GM12878 (cell line): ENCODE measurements at regions not wholly inside any gene's neighbourhood (a gene's known extent, or its start where the extent isn't known, plus 50 kb on each side); places are given as distances from the start of the nearest gene placed in this dataset.

Experiments
- ATAC-seq: fragments of 200-7000 bp; cut with Tn5 transposase; 3 replicates; pipeline ENCODE4 v1.9.1; 2020; ENCODE audit warnings: mild to moderate bottlenecking, moderate library complexity
- BruUV-seq: library from RNA; stranded (reverse); fragments of 400-500 nt; replicated peaks from 2 replicates; lab custom pipeline; 2021; lab: Mats Ljungman, UMichigan
- CTCF ChIA-PET: fragments of 300-600 bp; sonication (Branson Sonifier 250); formaldehyde crosslinking; extraction: SDS; loops from one replicate; lab custom pipeline; 2021; ENCODE audit warnings: inconsistent platforms; lab: Yijun Ruan, JAX
- POLR2A ChIA-PET: fragments of 350-600 bp; formaldehyde crosslinking; extraction: SDS; loops from one replicate; lab custom pipeline; 2021; ENCODE audit warnings: inconsistent platforms; lab: Charles Lee
- RAD21 ChIA-PET: fragments of 300-600 bp; sonication (Branson Sonifier 250); formaldehyde crosslinking; loops from one replicate; lab custom pipeline; 2023; ENCODE audit warnings: antibody characterized with exemption; ENCODE audit not compliant: unreplicated experiment; lab: Charles Lee
- SMC1A ChIA-PET: fragments of 300-600 bp; sonication (Branson Sonifier 250); formaldehyde crosslinking; loops from one replicate; lab custom pipeline; 2023; ENCODE audit not compliant: unreplicated experiment, uncharacterized antibody; lab: Charles Lee
- DNase-seq: peaks from one replicate; pipeline ENCODE4 v3.0.0-alpha.2; 2011; ENCODE audit warnings: low read depth, low spot score
- FAIRE-seq: peaks from 3 replicates; lab custom pipeline; 2011; peaks lifted over from hg19 to GRCh38; lab: Jason Lieb, UNC
- H2AFZ ChIP-seq: 2 replicates; pipeline ENCODE4 v1.6.0; 2011; ENCODE audit warnings: low read depth, low read length, control low read depth; ENCODE audit not compliant: control insufficient read depth
- H3K27ac ChIP-seq: 2 replicates; pipeline ENCODE4 v1.5.1; 2011; ENCODE audit warnings: control low read depth; ENCODE audit not compliant: control insufficient read depth, insufficient read depth
- H3K27me3 ChIP-seq, 2 experiments: replicated peaks in 1 of 2; 2 replicates each; pipeline versions ENCODE4 v1.6.0 to v1.6.1; 2011; ENCODE audit warnings: low read length in 1 of 2; ENCODE audit not compliant: control insufficient read depth in 2 of 2, insufficient read depth in 2 of 2
- H3K36me3 ChIP-seq, 2 experiments: 2 replicates each; pipeline ENCODE4 v1.5.1; 2011; ENCODE audit warnings: low read length in 1 of 2; ENCODE audit not compliant: control insufficient read depth in 2 of 2, insufficient read depth in 2 of 2
- H3K4me1 ChIP-seq: 2 replicates; pipeline ENCODE4 v1.6.1; 2011; ENCODE audit warnings: mild to moderate bottlenecking, low read length, moderate library complexity, mixed read lengths; ENCODE audit not compliant: control insufficient read depth, insufficient read depth
- H3K4me2 ChIP-seq: 2 replicates; pipeline ENCODE4 v1.6.0; 2011; ENCODE audit warnings: control low read depth; ENCODE audit not compliant: control insufficient read depth, insufficient read depth
- H3K4me3 ChIP-seq: fragments of 200-600 bp; sonication (generic); 2 replicates; pipeline ENCODE4 v1.5.1; 2016
- H3K79me2 ChIP-seq: 2 replicates; pipeline ENCODE4 v1.6.0; 2011; ENCODE audit warnings: low read length; ENCODE audit not compliant: control insufficient read depth, insufficient read depth
- H3K9ac ChIP-seq: 2 replicates; pipeline ENCODE4 v1.8.0; 2011; ENCODE audit warnings: low read length, control low read depth, mixed read lengths; ENCODE audit not compliant: control insufficient read depth, insufficient read depth
- H3K9me3 ChIP-seq: replicated peaks from 3 replicates; pipeline ENCODE4 v1.5.1; 2011; ENCODE audit warnings: mild to moderate bottlenecking, low read length; ENCODE audit not compliant: control insufficient read depth, insufficient read depth
- H4K20me1 ChIP-seq: 2 replicates; pipeline ENCODE4 v1.6.0; 2011; ENCODE audit not compliant: control insufficient read depth, insufficient read depth
- WGBS: methylation state at CpG from one replicate; pipeline ENCODE4 v1.1.6; 2016; ENCODE audit warnings: low lambda C conversion rate; ENCODE audit not compliant: insufficient replicate concordance, insufficient coverage; ENCODE audit errors: missing lambda C conversion rate; 5-methylcytosine and 5-hydroxymethylcytosine counted together
- in situ Hi-C: fragments of 300-500 bp; cut with MboI; formaldehyde crosslinking; loops from 9 replicates; pipeline ENCODE4 v1.14.3; 2018; ENCODE audit warnings: mixed read lengths
- intact Hi-C: fragments of 100-400 bp; cut with micrococcal nuclease; formaldehyde crosslinking; loops from one replicate; pipeline ENCODE4 v1.14.2; 2022; ENCODE audit not compliant: unreplicated experiment
- TF ChIP-seq, protein P1 (sequence below): fragments of 450-650 bp; formaldehyde crosslinking; IDR thresholded peaks from 2 replicates; pipeline ENCODE4 v1.4.0; 2022; ENCODE audit warnings: mild to moderate bottlenecking, moderate library complexity
- TF ChIP-seq, protein P2 (sequence below): IDR thresholded peaks from 2 replicates; pipeline ENCODE4 v1.6.1; 2011; ENCODE audit warnings: mild to moderate bottlenecking, low read depth, low read length, moderate library complexity; ENCODE audit not compliant: insufficient replicate concordance
- TF ChIP-seq, protein P3 (sequence below): fragments of 450-650 bp; IDR thresholded peaks from 2 replicates; pipeline ENCODE4 v1.6.1; 2016; ENCODE audit warnings: mild to moderate bottlenecking
- TF ChIP-seq, protein P4 (sequence below): fragments of 450-650 bp; IDR thresholded peaks from 2 replicates; pipeline ENCODE4 v1.6.1; 2017; ENCODE audit warnings: mild to moderate bottlenecking, low read depth, inconsistent platforms; ENCODE audit not compliant: poor library complexity, severe bottlenecking
- TF ChIP-seq, protein P5 (sequence below): fragments of 450-650 bp; conservative IDR thresholded peaks from 2 replicates; pipeline ENCODE4 v1.6.1; 2017; ENCODE audit warnings: mild to moderate bottlenecking, moderate library complexity

DNA sequence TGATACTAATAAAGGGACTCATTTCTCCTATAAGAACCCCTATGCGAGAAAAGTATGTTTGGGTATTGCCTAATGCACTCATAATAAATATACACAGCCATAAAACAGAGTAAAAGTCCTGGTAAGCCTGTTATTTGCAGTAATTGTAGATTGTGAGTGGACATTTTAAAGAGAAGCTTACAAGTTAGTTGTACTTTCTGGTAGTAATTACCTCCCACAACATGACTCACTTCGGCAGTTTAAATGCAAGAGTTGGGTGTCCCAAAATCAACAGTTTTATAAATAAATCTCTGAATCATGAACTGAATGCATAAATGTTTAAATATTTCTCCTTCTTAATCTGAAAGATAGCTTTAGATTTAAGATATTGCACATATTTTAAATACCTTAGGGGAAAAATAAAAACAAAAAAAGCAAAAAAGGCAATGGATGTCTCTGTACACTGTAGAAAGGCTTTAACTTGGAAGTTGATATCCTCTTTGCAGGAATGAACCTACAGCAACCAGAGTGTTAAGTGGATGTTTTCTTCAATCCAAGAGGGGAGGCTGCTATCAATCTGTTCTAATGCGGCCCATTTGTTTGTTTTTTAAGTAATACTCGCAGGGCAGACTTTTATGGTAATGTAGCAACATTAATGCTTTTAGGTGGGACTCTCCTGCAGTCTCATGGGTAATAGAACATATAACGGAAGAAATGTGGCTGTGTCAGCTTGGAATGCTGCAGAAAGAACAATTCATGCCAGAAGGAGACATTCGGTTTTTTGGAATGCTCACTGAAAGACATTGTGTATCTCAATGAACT, 57.3 kb upstream of the ZEB1 start:
- WGBS, result 82% methylated on average over 6 of the region's 6 CpGs
- no peaks in the 10 kb centered on the region for H3K27me3 ChIP-seq
- no TSS peak for BruUV-seq
- H3K79me2 ChIP-seq, result no peaks in the 10 kb centered on the region
- no peaks in the 10 kb centered on the region for H3K4me1 ChIP-seq
- H4K20me1 ChIP-seq, result no peaks in the 10 kb centered on the region
- in situ Hi-C loops, result no loop called here
- no peaks in the 10 kb centered on the region for H3K9me3 ChIP-seq
- H3K4me3 ChIP-seq, result no peak overlapping the region
- TF ChIP-seq, protein P1, sequence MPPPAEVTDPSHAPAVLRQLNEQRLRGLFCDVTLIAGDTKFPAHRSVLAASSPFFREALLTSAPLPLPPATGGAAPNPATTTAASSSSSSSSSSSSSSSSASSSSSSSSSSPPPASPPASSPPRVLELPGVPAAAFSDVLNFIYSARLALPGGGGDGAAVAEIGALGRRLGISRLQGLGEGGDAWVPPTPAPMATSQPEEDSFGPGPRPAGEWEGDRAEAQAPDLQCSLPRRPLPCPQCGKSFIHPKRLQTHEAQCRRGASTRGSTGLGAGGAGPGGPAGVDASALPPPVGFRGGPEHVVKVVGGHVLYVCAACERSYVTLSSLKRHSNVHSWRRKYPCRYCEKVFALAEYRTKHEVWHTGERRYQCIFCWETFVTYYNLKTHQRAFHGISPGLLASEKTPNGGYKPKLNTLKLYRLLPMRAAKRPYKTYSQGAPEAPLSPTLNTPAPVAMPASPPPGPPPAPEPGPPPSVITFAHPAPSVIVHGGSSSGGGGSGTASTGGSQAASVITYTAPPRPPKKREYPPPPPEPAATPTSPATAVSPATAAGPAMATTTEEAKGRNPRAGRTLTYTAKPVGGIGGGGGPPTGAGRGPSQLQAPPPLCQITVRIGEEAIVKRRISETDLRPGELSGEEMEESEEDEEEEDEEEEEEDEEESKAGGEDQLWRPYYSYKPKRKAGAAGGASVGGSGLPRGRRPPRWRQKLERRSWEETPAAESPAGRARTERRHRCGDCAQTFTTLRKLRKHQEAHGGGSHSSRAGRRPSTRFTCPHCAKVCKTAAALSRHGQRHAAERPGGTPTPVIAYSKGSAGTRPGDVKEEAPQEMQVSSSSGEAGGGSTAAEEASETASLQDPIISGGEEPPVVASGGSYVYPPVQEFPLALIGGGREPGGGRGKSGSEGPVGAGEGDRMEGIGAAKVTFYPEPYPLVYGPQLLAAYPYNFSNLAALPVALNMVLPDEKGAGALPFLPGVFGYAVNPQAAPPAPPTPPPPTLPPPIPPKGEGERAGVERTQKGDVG (CRISPR knock-in tag), result no peak
- TF ChIP-seq, protein P2, sequence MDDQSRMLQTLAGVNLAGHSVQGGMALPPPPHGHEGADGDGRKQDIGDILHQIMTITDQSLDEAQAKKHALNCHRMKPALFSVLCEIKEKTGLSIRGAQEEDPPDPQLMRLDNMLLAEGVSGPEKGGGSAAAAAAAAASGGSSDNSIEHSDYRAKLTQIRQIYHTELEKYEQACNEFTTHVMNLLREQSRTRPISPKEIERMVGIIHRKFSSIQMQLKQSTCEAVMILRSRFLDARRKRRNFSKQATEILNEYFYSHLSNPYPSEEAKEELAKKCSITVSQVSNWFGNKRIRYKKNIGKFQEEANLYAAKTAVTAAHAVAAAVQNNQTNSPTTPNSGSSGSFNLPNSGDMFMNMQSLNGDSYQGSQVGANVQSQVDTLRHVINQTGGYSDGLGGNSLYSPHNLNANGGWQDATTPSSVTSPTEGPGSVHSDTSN, result no peak
- TF ChIP-seq, protein P3, sequence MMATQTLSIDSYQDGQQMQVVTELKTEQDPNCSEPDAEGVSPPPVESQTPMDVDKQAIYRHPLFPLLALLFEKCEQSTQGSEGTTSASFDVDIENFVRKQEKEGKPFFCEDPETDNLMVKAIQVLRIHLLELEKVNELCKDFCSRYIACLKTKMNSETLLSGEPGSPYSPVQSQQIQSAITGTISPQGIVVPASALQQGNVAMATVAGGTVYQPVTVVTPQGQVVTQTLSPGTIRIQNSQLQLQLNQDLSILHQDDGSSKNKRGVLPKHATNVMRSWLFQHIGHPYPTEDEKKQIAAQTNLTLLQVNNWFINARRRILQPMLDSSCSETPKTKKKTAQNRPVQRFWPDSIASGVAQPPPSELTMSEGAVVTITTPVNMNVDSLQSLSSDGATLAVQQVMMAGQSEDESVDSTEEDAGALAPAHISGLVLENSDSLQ, result no peak
- TF ChIP-seq, protein P4, sequence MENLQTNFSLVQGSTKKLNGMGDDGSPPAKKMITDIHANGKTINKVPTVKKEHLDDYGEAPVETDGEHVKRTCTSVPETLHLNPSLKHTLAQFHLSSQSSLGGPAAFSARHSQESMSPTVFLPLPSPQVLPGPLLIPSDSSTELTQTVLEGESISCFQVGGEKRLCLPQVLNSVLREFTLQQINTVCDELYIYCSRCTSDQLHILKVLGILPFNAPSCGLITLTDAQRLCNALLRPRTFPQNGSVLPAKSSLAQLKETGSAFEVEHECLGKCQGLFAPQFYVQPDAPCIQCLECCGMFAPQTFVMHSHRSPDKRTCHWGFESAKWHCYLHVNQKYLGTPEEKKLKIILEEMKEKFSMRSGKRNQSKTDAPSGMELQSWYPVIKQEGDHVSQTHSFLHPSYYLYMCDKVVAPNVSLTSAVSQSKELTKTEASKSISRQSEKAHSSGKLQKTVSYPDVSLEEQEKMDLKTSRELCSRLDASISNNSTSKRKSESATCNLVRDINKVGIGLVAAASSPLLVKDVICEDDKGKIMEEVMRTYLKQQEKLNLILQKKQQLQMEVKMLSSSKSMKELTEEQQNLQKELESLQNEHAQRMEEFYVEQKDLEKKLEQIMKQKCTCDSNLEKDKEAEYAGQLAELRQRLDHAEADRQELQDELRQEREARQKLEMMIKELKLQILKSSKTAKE, result no peak
- TF ChIP-seq, protein P5, sequence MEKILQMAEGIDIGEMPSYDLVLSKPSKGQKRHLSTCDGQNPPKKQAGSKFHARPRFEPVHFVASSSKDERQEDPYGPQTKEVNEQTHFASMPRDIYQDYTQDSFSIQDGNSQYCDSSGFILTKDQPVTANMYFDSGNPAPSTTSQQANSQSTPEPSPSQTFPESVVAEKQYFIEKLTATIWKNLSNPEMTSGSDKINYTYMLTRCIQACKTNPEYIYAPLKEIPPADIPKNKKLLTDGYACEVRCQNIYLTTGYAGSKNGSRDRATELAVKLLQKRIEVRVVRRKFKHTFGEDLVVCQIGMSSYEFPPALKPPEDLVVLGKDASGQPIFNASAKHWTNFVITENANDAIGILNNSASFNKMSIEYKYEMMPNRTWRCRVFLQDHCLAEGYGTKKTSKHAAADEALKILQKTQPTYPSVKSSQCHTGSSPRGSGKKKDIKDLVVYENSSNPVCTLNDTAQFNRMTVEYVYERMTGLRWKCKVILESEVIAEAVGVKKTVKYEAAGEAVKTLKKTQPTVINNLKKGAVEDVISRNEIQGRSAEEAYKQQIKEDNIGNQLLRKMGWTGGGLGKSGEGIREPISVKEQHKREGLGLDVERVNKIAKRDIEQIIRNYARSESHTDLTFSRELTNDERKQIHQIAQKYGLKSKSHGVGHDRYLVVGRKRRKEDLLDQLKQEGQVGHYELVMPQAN, result no peak
- CTCF ChIA-PET, result no interaction called here
- ATAC-seq, result no peak
- POLR2A ChIA-PET, result no interaction called here
- SMC1A ChIA-PET, result interaction anchor here (1.1 kb wide), 1 partner anchor 56 kb away, joined by 3 read pairs; no protein-coding TSS in a partner anchor
- DNase-seq, result no peak
- intact Hi-C loops, result no loop called here
- no peak overlapping the region for H3K4me2 ChIP-seq
- H3K27ac ChIP-seq, result no peak overlapping the region
- RAD21 ChIA-PET, result no interaction called here
- no peaks in the 10 kb centered on the region for H3K36me3 ChIP-seq
- H3K9ac ChIP-seq, result no peak overlapping the region
- no peak overlapping the region for H2AFZ ChIP-seq
- FAIRE-seq, result no peak
